Loucy (cell line): ENCODE measurements at regions not wholly inside any gene's neighbourhood (a gene's known extent, or its start where the extent isn't known, plus 50 kb on each side); places are given as distances from the start of the nearest gene placed in this dataset.
A peak's percentile ranks its signal among the peaks of the same experiment; 100 is the strongest.

Source experiments
- H2AFZ ChIP-seq: fragments of 200-600 bp; sonication (generic); 2 replicates; pipeline ENCODE4 v1.6.0; 2016; ENCODE audit warnings: antibody characterized with exemption, mild to moderate bottlenecking, low read length, moderate library complexity
- H3F3A ChIP-seq: fragments of 200-600 bp; 2 replicates; pipeline ENCODE4 v1.6.0; 2016; ENCODE audit warnings: antibody characterized with exemption, low read depth, mild to moderate bottlenecking
- H3K27me3 ChIP-seq: fragments of 200-600 bp; sonication (generic); 2 replicates; pipeline ENCODE4 v1.6.1; 2014; ENCODE audit warnings: low read length, mild to moderate bottlenecking; ENCODE audit not compliant: insufficient read depth, poor library complexity, severe bottlenecking
- H3K36me3 ChIP-seq: fragments of 200-600 bp; sonication (generic); 2 replicates; pipeline ENCODE4 v1.6.1; 2016; ENCODE audit warnings: low read length; ENCODE audit not compliant: insufficient read depth
- H3K4me1 ChIP-seq: fragments of 200-600 bp; sonication (generic); 2 replicates; pipeline ENCODE4 v1.5.1; 2014; ENCODE audit warnings: low read length, mild to moderate bottlenecking; ENCODE audit not compliant: insufficient read depth, poor library complexity, severe bottlenecking
- H3K4me2 ChIP-seq: fragments of 200-600 bp; sonication (generic); 2 replicates; pipeline ENCODE4 v1.6.0; 2014; ENCODE audit warnings: antibody characterized with exemption, low read length, low read depth, mild to moderate bottlenecking; ENCODE audit not compliant: poor library complexity, severe bottlenecking
- H3K4me3 ChIP-seq: fragments of 200-600 bp; sonication (generic); 2 replicates; pipeline ENCODE4 v1.5.1; 2014; ENCODE audit warnings: low read length, mild to moderate bottlenecking, mixed read lengths; ENCODE audit not compliant: poor library complexity, severe bottlenecking
- H3K79me2 ChIP-seq: fragments of 200-600 bp; sonication (generic); 2 replicates; pipeline ENCODE4 v1.6.1; 2014; ENCODE audit warnings: low read length; ENCODE audit not compliant: insufficient read depth
- H3K9ac ChIP-seq: fragments of 200-600 bp; sonication (generic); 2 replicates; pipeline ENCODE4 v1.6.0; 2014; ENCODE audit warnings: mild to moderate bottlenecking, low read depth, low read length, moderate library complexity; ENCODE audit not compliant: poor library complexity, severe bottlenecking
- H3K9me2 ChIP-seq: fragments of 200-600 bp; sonication (generic); replicated peaks from 2 replicates; pipeline ENCODE4 v1.6.1; 2016; ENCODE audit warnings: low read depth, low read length, mixed read lengths
- H3K9me3 ChIP-seq: fragments of 200-600 bp; sonication (generic); 2 replicates; pipeline ENCODE4 v1.6.1; 2014; ENCODE audit warnings: mild to moderate bottlenecking, antibody characterized with exemption, low read length, low read depth; ENCODE audit not compliant: insufficient read depth
- H4K20me1 ChIP-seq: fragments of 200-600 bp; sonication (generic); 2 replicates; pipeline ENCODE4 v1.6.0; 2014; ENCODE audit warnings: antibody characterized with exemption, low read length, mild to moderate bottlenecking; ENCODE audit not compliant: insufficient read depth, poor library complexity, severe bottlenecking
- EZH2phosphoT487 ChIP-seq: fragments of 200-600 bp; IDR thresholded peaks from 2 replicates; pipeline ENCODE4 v1.6.1; 2018; ENCODE audit warnings: antibody characterized with exemption, mild to moderate bottlenecking, moderate library complexity, borderline replicate concordance
- TF ChIP-seq, protein P1 (sequence below): fragments of 200-600 bp; sonication (generic); conservative IDR thresholded peaks from 2 replicates; pipeline ENCODE4 v1.5.1; 2014; ENCODE audit warnings: mild to moderate bottlenecking, antibody characterized with exemption, low read length

GRCh38 chr12:46676797-46677520, 148.8 kb downstream of the SLC38A4 start:
- H3K9me2 ChIP-seq = no peaks in the 10 kb centered on the region
- no peak overlapping the region for H3K4me3 ChIP-seq
- no peaks in the 10 kb centered on the region for H3K9me3 ChIP-seq
- H3K4me1 ChIP-seq = no peaks in the 10 kb centered on the region
- no peaks in the 10 kb centered on the region for H3K79me2 ChIP-seq
- no peak overlapping the region for H3K9ac ChIP-seq
- no peak overlapping the region for H3K4me2 ChIP-seq
- no peaks in the 10 kb centered on the region for H3K36me3 ChIP-seq
- no peaks in the 10 kb centered on the region for H3F3A ChIP-seq
- no peaks in the 10 kb centered on the region for H4K20me1 ChIP-seq
- H2AFZ ChIP-seq = no peak overlapping the region
- no peaks in the 10 kb centered on the region for H3K27me3 ChIP-seq
- TF ChIP-seq EZH2phosphoT487 = no peak
- TF ChIP-seq, protein P1, sequence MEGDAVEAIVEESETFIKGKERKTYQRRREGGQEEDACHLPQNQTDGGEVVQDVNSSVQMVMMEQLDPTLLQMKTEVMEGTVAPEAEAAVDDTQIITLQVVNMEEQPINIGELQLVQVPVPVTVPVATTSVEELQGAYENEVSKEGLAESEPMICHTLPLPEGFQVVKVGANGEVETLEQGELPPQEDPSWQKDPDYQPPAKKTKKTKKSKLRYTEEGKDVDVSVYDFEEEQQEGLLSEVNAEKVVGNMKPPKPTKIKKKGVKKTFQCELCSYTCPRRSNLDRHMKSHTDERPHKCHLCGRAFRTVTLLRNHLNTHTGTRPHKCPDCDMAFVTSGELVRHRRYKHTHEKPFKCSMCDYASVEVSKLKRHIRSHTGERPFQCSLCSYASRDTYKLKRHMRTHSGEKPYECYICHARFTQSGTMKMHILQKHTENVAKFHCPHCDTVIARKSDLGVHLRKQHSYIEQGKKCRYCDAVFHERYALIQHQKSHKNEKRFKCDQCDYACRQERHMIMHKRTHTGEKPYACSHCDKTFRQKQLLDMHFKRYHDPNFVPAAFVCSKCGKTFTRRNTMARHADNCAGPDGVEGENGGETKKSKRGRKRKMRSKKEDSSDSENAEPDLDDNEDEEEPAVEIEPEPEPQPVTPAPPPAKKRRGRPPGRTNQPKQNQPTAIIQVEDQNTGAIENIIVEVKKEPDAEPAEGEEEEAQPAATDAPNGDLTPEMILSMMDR = no peak

DNA sequence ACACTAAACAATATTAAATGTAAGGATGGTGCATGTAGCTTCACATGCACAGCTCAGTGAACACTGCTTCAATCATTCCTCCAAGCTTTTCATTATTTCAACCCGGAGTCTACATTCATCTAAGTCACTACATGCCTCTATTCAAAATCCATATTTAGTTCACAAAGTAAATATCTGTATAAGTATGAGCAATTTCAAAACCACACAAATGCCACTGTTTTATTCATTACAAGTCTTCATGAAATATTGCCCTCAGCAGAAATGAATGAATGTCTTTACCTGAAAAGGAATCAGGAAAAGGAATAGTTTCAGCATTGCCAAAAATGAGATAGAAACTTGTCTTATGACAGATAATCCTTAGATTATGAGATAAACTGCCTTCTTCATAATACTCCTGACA, 149.4 kb downstream of the SLC38A4 start:
- Histone ChIP-seq H3K9me3 (no peaks in the 10 kb centered on the region), H3K4me3 (no peak overlapping the region), H3F3A (no peaks in the 10 kb centered on the region), H3K9ac (no peak overlapping the region), H3K9me2 (no peaks in the 10 kb centered on the region), H3K79me2 (no peaks in the 10 kb centered on the region), H3K4me2 (no peak overlapping the region), H3K36me3 (no peaks in the 10 kb centered on the region), H4K20me1 (no peaks in the 10 kb centered on the region), H3K4me1 (no peaks in the 10 kb centered on the region), H2AFZ (no peak overlapping the region), H3K27me3 (no peaks in the 10 kb centered on the region)
- no peak for TF ChIP-seq EZH2phosphoT487
- TF ChIP-seq, protein P1 = no peak

DNA sequence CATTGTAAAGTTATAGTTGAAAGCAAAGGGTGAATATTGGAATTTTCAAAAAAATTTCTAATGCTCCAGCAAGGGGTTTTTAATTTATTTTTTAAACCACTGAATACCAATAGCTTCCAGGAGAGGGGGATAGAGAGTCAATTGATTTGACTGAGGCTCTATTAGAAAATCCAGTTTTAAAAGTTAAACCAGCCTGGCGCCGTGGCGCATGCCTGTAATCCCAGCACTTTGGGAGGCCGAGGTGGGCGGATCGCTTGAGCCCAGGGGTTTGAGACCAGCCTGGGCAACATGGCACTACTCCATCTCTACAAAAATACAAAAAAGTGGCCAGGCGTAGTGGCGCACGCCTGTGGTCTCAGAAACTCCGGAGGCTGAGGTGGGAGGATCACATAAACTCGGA, 150.1 kb downstream of the SLC38A4 start:
- H3K4me3 ChIP-seq = no peak overlapping the region
- no peak overlapping the region for H3K4me2 ChIP-seq
- H3K4me1 ChIP-seq = no peaks in the 10 kb centered on the region
- H3K27me3 ChIP-seq = no peaks in the 10 kb centered on the region
- no peaks in the 10 kb centered on the region for H4K20me1 ChIP-seq
- H3K79me2 ChIP-seq = no peaks in the 10 kb centered on the region
- no peaks in the 10 kb centered on the region for H3K36me3 ChIP-seq
- no peak overlapping the region for H3K9ac ChIP-seq
- TF ChIP-seq EZH2phosphoT487 = no peak
- TF ChIP-seq, protein P1 = peak; percentile 71
- H3K9me2 ChIP-seq = no peaks in the 10 kb centered on the region
- H3F3A ChIP-seq = no peaks in the 10 kb centered on the region
- H2AFZ ChIP-seq = no peak overlapping the region
- no peaks in the 10 kb centered on the region for H3K9me3 ChIP-seq
